Left forelimb (tissue), 1 donor: ENCODE measurements at regions not wholly inside any gene's neighbourhood (a gene's known extent, or its start where the extent isn't known, plus 50 kb on each side); places are given as distances from the start of the nearest gene placed in this dataset.

Experiments
- DNase-seq: peaks from one replicate; pipeline ENCODE4 v3.0.0-alpha.2; 2018; ENCODE audit warnings: low spot score

DNA sequence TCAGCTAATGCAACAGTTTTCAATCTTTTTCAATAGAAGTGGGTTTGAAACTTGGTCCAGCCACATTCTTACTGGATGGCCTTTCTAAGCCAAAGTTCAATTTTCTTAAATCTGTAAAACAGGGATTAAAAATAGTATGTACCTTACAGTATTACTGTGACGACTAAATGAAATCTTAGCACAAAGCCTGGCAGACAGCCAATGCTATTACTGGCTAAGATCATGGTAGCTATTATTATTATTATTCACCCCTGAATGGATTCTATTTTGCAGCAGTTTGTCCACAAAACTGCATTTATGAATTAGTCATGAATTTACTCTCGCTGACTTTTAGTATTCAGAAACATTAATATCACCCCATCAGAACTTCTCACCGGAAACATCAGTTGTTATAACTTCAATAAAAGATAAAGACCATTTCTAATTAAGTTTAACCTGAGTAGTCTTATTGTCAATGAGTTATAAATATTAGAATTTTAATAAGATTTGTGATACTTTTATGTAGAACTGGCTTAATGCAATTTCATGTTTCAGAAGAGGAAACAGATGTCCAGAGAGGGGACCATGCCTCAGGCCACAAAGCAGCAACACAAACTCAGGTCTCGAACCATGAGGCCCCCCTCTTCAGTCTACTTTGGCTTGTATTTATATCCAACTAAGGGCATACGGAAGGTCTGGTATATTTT lies 468.2 kb downstream of the ARHGEF28 start:
- DNase-seq, result no peak

DNA sequence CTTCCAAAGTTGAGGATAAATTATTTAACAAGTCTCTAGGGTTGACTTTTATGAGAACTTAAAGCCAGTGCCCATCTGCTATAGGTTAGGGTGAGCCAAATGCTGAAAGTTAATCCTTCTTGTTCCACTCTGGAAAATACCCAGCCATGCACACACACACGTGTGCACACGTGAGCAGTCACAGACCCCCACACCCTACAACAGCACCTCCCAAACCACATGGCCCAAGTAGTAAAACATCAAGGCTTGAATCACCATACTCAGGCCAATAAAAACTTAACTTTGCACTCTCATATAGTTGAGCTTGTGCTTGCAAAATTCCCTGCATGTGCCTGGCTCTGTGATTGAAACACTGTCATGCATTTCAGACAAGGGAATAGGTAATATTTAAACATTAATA lies 467.6 kb downstream of the ARHGEF28 start:
- no peak for DNase-seq

DNA sequence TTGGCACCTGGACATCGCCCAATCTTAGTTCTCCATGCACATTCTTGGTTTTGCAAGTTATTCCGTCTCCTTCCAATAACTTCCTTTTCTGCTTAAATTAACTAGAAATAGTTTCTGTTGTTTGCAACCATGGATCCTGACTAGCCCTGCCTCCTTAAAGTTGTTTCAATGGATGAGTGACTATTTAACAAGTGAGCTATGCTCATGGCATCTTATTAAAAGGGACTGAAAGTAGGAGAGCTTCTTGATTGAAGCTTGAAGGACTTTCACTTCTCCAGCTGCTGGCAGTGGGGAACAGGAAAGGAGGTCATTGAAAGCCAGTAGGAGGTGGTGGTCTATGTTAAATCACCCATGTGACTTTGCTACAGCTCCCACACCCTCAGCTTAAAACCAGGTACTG lies 466.8 kb downstream of the ARHGEF28 start:
- DNase-seq, result no peak

DNA sequence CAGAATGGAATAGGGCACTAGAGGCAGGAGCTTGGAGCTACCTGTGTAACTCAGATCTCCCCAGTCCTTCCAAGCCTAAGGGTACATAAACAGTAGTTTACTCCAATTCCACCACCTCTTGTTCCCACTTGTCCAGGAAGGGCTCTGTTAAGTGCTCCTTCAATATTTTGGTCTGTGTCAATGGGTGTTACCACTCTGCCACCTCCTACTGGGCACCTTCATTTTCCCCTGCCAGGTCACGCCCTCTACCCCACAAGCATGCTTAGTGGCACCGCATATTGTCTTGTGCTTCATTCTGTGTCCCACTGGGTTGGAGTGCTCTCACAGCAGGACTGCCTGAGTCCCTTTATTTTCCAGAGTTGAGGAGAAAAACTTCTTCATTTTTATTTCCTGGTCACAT lies 459.8 kb downstream of the ARHGEF28 start:
- no peak for DNase-seq

DNA sequence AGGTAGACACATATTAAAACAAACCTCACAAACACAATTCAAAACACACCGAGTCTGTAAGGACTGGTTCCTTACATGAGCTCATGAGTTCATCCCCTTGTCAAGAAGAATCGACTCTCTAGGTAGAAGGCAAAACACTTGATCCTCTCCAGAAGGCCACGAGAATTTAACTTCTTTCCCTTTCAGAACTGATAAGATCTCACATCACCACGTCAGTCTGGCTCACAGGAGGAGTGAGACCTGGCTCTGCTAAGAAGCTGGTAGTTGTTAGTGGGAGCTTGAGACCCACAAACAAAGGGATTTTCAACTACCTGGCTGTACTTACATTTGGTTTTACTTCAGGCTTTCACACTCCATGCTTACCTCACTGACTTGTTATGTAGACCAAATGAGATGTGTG lies 459.2 kb downstream of the ARHGEF28 start:
- no peak for DNase-seq

DNA sequence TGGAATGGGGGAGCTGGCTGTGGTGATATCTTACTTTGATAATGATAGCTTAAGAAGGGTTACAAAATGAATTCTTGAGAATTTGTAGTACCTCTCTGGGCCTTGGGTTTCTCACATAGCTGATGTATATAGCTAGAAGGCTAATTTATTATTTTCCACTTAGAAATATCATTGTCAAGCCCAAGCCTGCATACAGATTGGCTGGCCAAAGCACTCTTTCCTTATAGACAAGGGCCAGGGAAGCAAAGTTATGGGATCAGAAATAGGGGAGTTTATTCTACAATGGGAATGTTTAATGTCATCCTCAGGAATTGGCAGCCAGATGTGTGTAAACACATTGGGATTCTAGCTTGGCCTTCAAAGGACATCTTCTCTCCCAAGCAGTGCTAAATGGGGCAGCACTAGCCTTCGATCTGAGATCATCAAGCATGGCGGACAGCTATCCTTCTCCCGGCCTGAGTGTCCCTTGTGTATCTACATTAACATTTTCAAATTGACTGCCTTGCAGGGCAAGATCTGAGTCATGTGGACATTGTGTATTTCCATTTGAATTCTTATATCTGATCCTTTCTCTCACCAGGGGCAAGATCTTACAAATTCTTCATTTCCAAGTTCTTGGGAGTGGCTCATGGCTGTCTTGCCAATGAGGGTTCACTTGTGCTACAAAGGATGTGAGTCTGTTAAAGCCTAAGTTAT lies 457.2 kb downstream of the ARHGEF28 start:
- no peak for DNase-seq

DNA sequence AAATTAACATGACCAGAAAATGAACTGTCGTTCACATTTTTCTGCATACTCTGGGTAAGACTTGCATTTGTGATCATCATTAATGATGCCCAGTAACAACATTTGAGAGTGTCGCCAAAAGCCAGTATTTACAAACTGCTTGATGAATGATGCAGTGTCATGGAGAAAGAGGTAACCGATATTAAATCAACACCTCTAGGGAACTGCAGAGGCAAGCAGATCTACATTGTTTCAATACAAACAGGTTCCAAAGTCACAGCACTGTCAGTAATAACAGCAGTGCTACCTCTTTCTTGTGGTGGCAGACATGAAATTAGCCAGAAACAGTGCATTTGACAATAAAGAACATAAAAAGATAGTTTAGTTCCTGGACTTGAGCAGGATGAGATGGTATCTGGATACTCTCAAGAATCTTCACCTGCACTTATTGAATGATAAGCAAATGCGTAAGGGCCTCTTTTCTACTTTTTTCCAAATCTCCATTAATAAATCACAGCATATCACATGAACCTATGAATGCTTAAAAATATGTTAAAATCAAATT lies 456.6 kb downstream of the ARHGEF28 start:
- DNase-seq, result no peak

DNA sequence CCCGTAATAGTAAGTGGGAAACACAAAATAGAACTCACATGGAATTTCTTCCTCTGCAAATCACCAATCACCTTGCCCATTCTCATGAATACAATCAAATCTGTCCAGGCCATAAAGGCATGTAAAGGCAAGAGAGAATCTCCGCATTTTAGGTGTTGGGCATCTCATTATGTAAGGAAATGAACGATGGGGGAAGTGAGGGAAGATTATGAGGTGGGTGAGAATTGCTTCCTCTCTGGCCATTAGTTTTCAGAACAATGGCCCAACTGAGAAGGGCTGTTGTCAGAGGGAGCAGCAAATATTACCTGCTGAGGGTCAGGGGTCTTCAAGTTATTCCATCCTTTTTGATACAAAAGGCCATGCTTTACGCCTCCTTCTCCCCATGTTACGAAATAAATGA lies 455.1 kb downstream of the ARHGEF28 start:
- DNase-seq, result no peak

DNA sequence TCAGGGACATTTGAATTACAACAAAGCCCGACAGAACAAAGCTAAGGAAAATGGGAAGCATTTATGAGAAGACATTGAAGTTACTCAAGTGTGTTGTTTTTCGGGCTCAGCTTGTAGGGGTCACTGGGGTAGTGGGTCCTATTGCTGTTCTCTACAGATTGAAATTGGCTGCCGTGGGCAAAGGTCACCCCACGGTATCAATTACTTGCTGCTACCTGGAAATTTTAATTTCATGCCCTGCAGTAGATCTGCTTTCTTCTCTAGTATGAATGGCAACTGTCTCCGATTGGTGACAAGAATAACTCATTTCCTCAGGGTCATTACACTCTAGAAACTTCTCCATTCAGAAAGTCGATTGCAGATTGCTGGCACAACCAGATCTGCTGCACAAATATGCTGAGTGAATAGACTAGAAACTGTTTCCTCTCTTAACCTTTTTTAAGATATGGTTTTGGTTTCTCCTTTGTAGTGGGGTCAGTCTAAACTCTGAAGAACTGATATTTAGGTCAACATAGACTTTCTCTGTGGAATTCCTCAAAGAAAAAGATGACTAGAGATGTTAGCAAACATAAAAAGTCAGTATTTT lies 454.1 kb downstream of the ARHGEF28 start:
- no peak for DNase-seq

DNA sequence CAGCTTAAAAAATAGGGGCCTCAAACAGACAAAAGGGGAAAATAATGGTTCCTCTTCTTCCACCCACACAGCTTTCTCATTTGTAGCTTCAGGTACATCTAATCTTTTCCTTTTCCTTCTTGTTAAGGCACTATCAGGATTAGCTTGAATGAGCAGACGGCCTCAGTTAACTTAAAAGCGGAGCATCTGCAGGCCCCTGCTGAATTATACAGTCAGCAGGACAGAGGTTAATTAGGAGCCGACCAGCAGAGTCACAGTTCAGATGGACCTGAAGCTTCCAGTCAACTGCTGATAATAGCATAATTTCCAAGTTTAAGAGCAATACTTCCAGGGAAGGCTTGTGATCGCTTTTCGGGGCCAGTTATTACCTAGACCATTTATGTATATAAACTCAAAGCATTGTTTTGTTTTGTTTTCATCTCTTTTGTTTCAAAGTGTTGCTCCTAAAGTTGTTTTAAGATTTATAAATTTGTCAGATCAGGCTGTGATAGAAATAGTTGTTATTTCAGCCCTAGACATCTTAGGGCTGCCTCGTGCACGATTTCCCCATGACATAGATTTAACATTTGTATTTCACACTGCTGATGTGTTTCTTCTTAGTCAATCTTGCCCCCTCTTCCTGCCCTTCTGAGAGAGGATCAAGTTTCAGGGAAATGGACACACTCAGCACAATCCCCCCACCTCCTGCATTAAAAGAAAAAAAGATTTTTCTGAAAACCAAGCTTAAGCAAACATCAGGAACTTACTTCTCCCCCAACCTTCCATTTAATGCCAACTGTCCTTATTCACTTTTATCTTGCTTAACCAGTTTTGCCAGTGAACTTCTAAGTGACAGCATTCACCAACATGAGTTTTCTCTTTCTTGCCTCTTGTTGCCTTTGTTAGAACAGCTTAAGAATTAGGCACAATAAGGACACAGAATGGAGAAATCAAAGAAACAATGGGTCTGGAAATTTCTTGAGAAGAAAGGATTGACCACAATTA lies 449.8 kb downstream of the ARHGEF28 start:
- DNase-seq, result no peak

DNA sequence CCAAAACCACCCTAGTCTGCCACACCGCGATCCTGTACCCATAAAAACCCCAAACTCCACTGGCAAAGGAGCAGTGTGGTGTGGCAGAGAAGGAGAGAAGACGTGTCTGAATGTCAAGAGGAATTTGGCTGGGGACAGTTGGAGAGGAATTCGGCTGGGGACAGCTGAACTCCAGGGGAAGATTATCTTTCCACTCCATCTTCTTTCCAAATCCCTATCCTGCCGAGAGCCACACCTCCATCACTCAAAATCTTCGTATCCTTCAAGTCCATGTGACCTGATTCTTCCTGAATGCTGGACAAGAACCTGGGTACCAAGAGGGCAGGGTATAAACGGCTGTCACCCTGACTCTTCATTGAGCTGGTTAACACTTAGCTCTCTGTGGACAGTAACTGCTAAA lies 448.1 kb downstream of the ARHGEF28 start:
- DNase-seq, result no peak

DNA sequence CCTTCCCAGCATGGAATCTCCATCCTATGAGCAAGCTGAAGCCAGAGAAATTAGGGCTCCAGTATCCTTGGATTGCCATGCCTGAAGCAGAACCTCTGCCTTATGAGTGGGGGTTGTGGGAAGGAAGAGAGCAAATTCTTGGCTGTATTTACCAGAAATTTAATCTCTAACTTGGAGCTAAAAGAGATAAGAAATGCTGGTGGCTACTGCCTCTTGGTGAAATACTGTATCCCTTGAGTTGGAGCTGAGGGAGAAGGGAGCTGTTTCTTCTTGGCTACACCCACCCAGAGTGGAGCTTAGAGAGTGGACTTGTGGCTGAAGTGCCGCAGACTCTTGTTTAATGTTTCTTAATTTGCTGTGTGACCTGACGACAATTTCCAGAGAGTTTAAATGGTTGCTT lies 447.3 kb downstream of the ARHGEF28 start:
- no peak for DNase-seq

DNA sequence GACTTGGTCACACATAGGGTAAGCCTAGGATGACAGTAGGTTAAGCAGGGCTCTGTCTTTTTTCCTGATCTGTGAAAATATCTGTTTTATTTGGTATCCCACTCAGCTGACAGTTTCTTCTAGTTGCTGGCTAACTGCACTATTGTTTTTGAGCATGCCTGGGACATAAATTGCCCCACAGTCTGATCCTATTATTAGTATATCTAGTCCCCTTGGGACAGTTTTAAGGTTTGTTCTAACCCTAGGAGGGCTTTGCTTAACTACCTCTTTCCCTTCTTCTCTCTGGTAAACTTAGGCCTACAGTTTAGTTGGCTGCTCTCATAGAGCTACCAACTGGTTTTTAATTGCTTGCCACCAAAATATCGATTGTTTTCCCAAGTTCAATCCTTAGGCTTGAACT lies 446.6 kb downstream of the ARHGEF28 start:
- no peak for DNase-seq

DNA sequence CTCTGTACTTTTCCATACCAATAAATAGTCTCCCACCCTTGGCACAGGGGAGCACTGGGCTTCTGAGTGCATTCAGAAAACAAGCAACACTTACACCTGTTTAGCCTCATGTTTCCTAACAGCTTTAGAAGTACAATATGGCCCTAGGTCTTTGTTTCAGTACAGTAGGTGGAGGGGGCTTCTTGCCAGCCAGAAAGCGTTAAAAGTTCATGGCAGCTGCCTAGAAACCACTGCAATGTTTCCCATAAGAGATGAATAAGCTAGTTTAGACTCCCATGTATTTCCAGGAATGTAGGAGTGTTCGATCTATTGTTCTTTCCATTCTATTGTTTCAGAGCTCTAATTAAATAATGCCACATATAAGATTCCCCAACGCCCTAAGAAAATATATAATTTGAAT lies 444.8 kb downstream of the ARHGEF28 start:
- no peak for DNase-seq

DNA sequence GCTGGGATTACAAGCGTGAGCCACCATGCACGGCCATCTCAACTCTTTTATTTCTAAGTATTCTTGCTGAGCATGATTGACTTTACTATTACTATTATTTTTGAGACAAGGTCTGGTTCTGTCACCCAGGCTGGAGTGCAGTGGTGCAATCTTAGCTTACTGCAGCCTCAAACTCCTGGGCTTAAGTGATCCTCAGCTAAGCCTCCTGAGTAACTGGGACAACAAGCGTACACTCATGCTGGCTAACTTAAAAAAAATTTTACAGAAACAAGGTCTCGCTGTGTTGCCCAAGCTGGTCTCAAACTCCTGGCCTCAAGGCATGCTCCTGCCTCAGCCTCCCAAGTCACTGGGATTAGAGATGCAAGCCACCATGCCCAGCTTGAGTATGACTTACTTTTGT lies 443.7 kb downstream of the ARHGEF28 start:
- DNase-seq, result no peak

DNA sequence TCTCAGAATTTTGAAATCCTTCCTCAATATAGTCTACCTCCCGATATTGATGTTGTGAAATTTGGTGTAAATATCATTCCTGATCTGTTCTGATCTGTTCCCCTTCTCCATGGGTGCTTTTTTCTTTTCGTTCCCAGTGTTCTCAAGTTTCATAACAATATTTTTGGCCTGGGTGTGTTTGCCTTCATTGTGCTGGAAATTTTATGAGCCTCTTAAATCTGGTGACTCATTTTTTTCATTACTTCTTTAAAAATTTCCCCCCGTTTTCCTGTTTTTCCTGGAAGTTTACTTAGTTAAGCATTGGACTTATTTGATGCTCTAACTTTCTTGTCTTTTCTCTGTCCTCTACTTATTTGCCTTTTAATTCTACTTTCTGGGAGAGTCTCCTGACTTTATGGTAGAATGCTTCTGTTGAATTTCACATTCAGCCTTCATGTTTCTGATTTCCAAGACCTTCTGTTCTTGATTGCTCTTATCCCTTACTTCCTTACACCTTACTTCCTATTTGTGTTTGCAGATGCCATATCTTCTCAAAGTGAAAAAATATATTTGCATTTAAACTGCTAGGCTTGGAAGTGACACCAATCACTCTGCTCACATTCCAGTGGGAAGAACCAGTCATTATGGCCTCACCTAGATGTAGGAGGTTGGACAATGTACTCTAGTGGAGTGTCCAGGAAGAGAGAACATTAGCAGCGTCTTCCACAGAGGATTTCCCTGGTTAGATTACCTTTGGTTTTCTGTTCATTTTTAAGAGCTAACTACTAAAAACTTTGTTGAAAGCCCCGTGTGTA lies 441.9 kb downstream of the ARHGEF28 start:
- no peak for DNase-seq

DNA sequence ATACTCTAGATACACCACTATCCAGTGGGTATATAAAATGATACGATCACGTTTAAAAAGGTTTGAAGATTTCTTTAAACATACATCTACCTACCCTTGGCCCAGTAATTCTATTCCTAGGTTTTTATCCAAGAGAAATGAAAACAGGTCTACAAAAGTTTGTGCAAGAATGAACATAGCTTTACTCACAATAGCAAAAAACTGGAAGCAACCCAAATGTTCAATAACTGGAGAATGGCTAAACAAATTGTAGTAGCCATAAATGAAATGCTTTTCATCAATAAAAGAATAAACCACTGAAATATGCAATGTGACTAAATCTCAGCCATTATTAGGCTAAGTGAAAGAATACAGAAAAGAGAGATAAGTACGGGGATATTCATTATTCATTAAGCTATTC lies 438.9 kb downstream of the ARHGEF28 start:
- no peak for DNase-seq

DNA sequence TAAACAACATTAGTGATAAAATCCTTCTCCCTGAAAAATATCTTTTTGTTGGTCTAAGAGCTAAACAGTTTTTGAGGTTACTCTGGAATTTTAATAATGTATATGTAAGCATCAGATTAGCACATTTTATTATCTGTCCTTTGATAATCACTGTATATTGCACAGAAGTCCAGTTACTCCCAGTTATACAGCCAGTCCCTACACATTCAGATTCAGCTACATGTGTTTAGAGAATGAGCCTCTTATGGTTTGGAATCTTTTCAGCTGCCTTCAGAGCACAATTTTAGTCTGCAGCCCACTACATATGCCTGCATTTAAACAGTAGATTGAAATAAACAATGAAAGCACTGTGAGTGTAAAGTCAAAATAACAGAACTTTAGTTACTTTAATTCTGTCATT lies 438.2 kb downstream of the ARHGEF28 start:
- no peak for DNase-seq

DNA sequence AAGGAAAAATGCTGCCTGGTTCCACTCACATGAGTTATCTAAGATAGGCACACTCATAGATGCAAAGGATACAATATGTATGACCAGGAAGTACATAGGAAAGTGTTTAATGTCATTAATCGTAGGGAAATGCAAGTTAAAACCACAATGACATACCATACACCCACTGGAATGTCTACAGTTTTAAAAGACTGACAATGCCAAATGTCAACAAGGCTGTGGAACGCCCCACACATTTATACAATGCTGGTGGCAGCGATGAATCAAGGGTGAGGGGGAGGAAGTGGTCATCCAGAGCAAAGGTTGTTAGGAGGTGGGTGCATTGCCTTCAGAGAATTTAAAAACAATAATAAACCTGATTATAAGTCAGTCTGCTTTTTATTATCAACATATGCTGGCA lies 437.8 kb downstream of the ARHGEF28 start:
- DNase-seq, result no peak

DNA sequence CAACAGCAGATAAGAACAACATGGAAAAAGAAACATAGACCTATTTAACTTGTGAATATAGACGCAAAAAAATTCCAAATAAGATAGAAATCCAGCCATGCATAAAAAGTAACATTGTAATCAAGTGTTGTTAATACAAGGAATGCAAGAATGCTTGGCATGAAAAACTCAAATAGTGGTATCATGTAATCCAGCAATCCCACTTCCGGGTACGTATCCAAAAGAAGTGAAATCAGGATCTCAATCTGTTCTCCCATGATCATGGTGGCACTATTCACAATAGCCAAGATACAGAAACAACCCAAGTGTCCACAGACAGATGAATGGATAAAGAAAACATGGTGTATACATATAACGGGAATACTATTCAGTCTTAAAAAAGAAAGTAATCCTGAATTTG lies 437.4 kb downstream of the ARHGEF28 start:
- no peak for DNase-seq

DNA sequence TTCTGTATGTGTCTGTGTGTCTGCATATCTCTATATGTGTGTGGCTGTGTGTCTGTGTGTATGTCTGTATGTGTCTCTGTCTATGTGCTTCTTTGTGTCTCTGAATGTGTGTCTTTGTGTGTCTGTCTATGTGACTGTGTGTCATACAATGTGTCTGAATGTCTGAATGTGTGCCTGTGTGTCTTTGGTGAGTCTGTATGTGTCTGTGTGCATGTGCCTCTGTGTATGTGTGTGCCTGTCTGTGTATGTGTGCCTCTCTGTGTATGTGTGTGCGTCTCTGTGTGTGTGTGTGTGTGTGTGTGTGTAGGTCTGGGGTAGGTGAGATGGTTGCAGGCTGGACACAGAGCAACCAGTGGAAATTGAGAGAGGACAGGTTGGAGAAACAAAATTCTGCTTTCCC lies 435.3 kb downstream of the ARHGEF28 start:
- no peak for DNase-seq
